OCI-LY1 (cell line): ENCODE measurements at regions not wholly inside any gene's neighbourhood (a gene's known extent, or its start where the extent isn't known, plus 50 kb on each side); places are given as distances from the start of the nearest gene placed in this dataset.

Experiments used
- H2AFZ ChIP-seq: fragments of 200-600 bp; sonication (generic), shearing (Covaris generic); 2 replicates; pipeline ENCODE4 v1.6.0; 2014; ENCODE audit warnings: antibody characterized with exemption, mild to moderate bottlenecking, low read length
- H3F3A ChIP-seq: fragments of 200-600 bp; sonication (generic), shearing (Covaris generic); 2 replicates; pipeline ENCODE4 v1.6.0; 2014; ENCODE audit warnings: mild to moderate bottlenecking, antibody characterized with exemption, low read length, moderate library complexity; ENCODE audit not compliant: insufficient read depth
- H3K27ac ChIP-seq: fragments of 200-600 bp; sonication (generic); 2 replicates; pipeline ENCODE4 v1.5.1; 2014; ENCODE audit warnings: low read length, mixed run types, mild to moderate bottlenecking, low read depth; ENCODE audit not compliant: poor library complexity, severe bottlenecking
- H3K27me3 ChIP-seq: fragments of 200-600 bp; sonication (generic); 2 replicates; pipeline ENCODE4 v1.6.0; 2014; ENCODE audit warnings: antibody characterized with exemption, mild to moderate bottlenecking, low read length, moderate library complexity; ENCODE audit not compliant: insufficient read depth
- H3K36me3 ChIP-seq: fragments of 200-600 bp; sonication (generic); 2 replicates; pipeline ENCODE4 v1.6.1; 2014; ENCODE audit warnings: mild to moderate bottlenecking, antibody characterized with exemption, low read length, moderate library complexity, mixed read lengths; ENCODE audit not compliant: insufficient read depth
- H3K4me1 ChIP-seq: fragments of 200-600 bp; sonication (generic); 2 replicates; pipeline ENCODE4 v1.5.1; 2014; ENCODE audit warnings: mild to moderate bottlenecking, low read length, moderate library complexity; ENCODE audit not compliant: insufficient read depth, severe bottlenecking
- H3K4me2 ChIP-seq: fragments of 200-600 bp; sonication (generic), shearing (Covaris generic); 2 replicates; pipeline ENCODE4 v1.6.1; 2014; ENCODE audit warnings: low read length
- H3K4me3 ChIP-seq: fragments of 200-600 bp; sonication (generic); 2 replicates; pipeline ENCODE4 v1.5.1; 2014; ENCODE audit warnings: low read length, low read depth, mild to moderate bottlenecking, mixed read lengths; ENCODE audit not compliant: poor library complexity, severe bottlenecking
- H3K79me2 ChIP-seq: fragments of 200-600 bp; shearing (Covaris generic); 2 replicates; pipeline ENCODE4 v1.6.1; 2016; ENCODE audit warnings: mixed run types, low read length, mixed read lengths; ENCODE audit not compliant: insufficient read depth
- H3K9ac ChIP-seq: fragments of 200-600 bp; sonication (generic), shearing (Covaris generic); 2 replicates; pipeline ENCODE4 v1.6.1; 2014; ENCODE audit warnings: mild to moderate bottlenecking, low read length, mixed read lengths
- H3K9me2 ChIP-seq: fragments of 200-600 bp; sonication (generic), shearing (Covaris generic); 2 replicates; pipeline ENCODE4 v1.6.1; 2014; ENCODE audit warnings: low read depth, mild to moderate bottlenecking, low read length, mixed read lengths
- H3K9me3 ChIP-seq: fragments of 200-600 bp; shearing (Covaris generic); 2 replicates; pipeline ENCODE4 v1.6.1; 2014; ENCODE audit warnings: low read length, mixed read lengths
- H4K20me1 ChIP-seq: fragments of 200-600 bp; sonication (generic), shearing (Covaris generic); 2 replicates; pipeline ENCODE4 v1.6.0; 2016; ENCODE audit warnings: mild to moderate bottlenecking, low read length; ENCODE audit not compliant: insufficient read depth
- EZH2 ChIP-seq: fragments of 200-600 bp; sonication (generic), shearing (Covaris generic); IDR thresholded peaks from 2 replicates; pipeline ENCODE4 v1.8.0; 2017; ENCODE audit warnings: borderline replicate concordance, mixed run types, mild to moderate bottlenecking, antibody characterized with exemption, low read length, moderate library complexity, mixed read lengths
- TF ChIP-seq, protein P1 (sequence below): fragments of 200-600 bp; sonication (generic), shearing (Covaris generic); IDR thresholded peaks from 2 replicates; pipeline ENCODE4 v1.5.1; 2017; ENCODE audit warnings: mild to moderate bottlenecking, antibody characterized with exemption, low read length, moderate library complexity, mixed read lengths

DNA sequence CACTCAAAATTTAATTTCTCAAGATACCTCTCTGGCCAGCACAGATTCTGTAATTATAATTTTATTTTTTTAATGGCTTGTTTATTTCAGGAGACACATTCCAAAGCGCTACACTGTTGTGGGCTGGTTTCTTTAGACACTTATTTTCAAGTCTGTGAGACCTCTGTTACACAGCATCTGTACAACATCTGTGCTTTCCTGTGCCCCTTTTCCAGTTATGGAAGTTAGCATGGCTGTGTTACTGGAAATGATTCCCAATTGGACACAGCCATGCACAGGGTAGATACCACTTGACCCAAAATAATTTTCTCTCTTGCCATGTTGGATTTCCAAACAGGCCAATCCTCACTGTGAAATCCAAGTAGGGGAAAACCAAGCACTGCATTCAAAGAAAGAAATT, 172.3 kb upstream of the ADCY1 start:
- no peak overlapping the region for H3K4me2 ChIP-seq

DNA sequence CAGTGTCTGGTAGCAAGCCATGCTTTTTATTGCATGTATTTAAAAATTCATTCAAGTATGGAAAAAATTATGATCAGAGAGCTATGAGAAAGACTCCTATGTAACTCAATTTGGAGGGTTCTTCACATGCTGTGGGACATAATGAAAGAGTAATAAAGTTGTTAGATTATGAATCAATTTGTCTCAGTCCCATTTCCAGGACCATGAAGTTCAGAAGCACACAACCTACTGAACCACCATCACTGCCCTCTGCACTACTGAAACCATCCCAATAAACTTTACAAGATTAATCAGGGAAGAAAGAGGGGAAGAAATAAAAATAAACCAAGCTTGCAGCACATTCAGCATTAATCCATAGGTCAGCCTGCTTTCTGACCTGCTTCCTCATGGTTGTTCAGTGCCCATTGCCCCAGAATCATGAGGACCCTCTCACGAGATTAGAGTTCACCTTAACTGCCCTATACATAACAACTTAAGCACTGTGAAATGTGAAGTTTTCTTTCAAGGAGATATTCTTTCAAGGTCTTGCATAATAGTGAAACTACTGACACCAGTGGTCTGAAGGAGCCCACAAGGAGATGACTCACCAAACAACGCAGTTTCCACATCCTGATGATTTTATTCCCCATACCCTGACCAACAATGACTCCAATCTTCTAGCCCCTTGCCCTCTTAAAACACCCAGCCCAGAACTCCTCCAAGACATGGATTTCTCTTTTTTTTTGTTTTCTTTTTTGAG, 171.5 kb upstream of the ADCY1 start:
- Histone ChIP-seq H4K20me1 (no peaks in the 10 kb centered on the region), H3K27ac (no peak overlapping the region), H3F3A (no peaks in the 10 kb centered on the region), H3K79me2 (no peaks in the 10 kb centered on the region), H3K4me3 (no peak overlapping the region), H3K36me3 (no peaks in the 10 kb centered on the region), H2AFZ (no peak overlapping the region), H3K27me3 (0 out of 2 replicates have a peak, but pooled peaks cover 3% of the 10 kb centered on the region), H3K4me2 (no peak overlapping the region), H3K9me2 (no peaks in the 10 kb centered on the region), H3K4me1 (no peaks in the 10 kb centered on the region), H3K9me3 (no peaks in the 10 kb centered on the region), H3K9ac (no peak overlapping the region)
- TF ChIP-seq, protein P1, sequence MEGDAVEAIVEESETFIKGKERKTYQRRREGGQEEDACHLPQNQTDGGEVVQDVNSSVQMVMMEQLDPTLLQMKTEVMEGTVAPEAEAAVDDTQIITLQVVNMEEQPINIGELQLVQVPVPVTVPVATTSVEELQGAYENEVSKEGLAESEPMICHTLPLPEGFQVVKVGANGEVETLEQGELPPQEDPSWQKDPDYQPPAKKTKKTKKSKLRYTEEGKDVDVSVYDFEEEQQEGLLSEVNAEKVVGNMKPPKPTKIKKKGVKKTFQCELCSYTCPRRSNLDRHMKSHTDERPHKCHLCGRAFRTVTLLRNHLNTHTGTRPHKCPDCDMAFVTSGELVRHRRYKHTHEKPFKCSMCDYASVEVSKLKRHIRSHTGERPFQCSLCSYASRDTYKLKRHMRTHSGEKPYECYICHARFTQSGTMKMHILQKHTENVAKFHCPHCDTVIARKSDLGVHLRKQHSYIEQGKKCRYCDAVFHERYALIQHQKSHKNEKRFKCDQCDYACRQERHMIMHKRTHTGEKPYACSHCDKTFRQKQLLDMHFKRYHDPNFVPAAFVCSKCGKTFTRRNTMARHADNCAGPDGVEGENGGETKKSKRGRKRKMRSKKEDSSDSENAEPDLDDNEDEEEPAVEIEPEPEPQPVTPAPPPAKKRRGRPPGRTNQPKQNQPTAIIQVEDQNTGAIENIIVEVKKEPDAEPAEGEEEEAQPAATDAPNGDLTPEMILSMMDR: no peak
- TF ChIP-seq EZH2: no peak

More for the DNA sequence above, 172.3 kb upstream of the ADCY1 start:
- Histone ChIP-seq H3K36me3 (no peaks in the 10 kb centered on the region), H3K9me2 (no peaks in the 10 kb centered on the region), H3K79me2 (no peaks in the 10 kb centered on the region), H3F3A (no peaks in the 10 kb centered on the region), H3K27ac (no peak overlapping the region), H3K4me1 (no peaks in the 10 kb centered on the region), H4K20me1 (no peaks in the 10 kb centered on the region), H3K9me3 (no peaks in the 10 kb centered on the region), H3K9ac (no peak overlapping the region), H3K27me3 (0 out of 2 replicates have a peak, but pooled peaks cover 3% of the 10 kb centered on the region), H2AFZ (no peak overlapping the region), H3K4me3 (no peak overlapping the region)
- TF ChIP-seq, protein P1: no peak
- TF ChIP-seq EZH2: no peak

DNA sequence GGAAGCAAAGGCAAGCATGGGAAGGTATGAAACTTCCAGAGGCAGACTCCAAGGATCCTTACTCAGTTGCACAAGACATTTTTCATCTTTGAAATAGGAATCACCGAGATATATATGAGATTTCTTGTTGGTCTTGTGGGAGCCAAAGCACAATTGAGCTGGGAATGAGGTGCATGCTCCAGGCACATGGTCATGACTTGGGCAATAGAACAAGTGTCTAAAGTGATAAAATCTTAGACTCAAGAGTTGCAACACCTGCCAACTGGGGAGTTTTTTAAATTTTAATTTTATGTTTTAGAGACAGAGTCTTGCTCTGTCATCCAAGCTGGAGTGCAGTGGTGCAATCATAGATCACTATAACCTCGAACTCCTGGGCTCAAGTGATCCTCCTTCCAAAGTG, 169.5 kb upstream of the ADCY1 start:
- H3K4me3 ChIP-seq: no peak overlapping the region
- no peaks in the 10 kb centered on the region for H3K36me3 ChIP-seq
- H3K9me3 ChIP-seq: no peaks in the 10 kb centered on the region
- H3K9me2 ChIP-seq: no peaks in the 10 kb centered on the region
- H3K27ac ChIP-seq: no peak overlapping the region
- H3F3A ChIP-seq: no peaks in the 10 kb centered on the region
- H3K9ac ChIP-seq: no peak overlapping the region
- H4K20me1 ChIP-seq: no peaks in the 10 kb centered on the region
- no peak overlapping the region for H2AFZ ChIP-seq
- H3K79me2 ChIP-seq: no peaks in the 10 kb centered on the region
- TF ChIP-seq, protein P1: no peak
- TF ChIP-seq EZH2: no peak
- no peak overlapping the region for H3K4me2 ChIP-seq
- H3K4me1 ChIP-seq: no peaks in the 10 kb centered on the region
- H3K27me3 ChIP-seq: no peaks in the 10 kb centered on the region
